DOHH2 (cell line): ENCODE measurements at regions not wholly inside any gene's neighbourhood (a gene's known extent, or its start where the extent isn't known, plus 50 kb on each side); places are given as distances from the start of the nearest gene placed in this dataset.

Experiments used
- CTCF ChIP-seq: fragments of 200-600 bp; sonication (generic); IDR thresholded peaks from one replicate; pipeline ENCODE4 v1.5.1; 2014; ENCODE audit warnings: antibody characterized with exemption, mild to moderate bottlenecking, low read depth, low read length; ENCODE audit not compliant: poor library complexity, severe bottlenecking
- EZH2phosphoT487 ChIP-seq: fragments of 200-600 bp; sonication (generic); IDR thresholded peaks from 2 replicates; pipeline ENCODE4 v1.6.1; 2017; ENCODE audit warnings: borderline replicate concordance, mild to moderate bottlenecking, antibody characterized with exemption, low read length, moderate library complexity, mixed read lengths

DNA sequence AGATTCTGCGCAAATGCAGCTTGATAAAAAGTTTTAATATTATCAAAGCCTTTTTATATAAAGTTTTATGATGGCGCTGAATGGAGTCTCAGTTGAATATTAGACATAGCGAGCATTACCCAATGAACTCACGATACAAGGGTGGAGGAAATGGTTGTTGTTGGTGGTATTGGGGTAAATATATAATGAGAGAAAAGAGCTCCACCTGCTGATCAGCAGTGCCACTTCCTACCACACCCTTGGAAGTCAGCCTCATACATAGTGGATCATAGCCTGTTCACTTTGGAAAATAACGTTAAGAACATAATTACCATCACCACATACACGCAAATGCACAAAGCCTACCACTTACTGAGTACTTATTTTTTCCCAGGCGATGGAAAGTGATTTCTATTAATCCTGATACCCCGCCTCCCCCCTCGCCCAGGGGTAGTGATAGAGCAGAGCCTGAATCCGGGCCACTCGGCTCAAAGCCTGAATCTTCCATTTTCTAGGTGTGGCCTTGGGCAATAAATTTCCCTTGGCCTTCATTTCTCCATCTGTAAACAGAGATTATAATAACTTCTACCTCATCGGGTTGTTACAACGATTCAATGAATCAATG, 358.3 kb downstream of the KLF5 start:
- no peak for TF ChIP-seq CTCF
- no peak for TF ChIP-seq EZH2phosphoT487
